ENCODE measurements at regions not wholly inside any gene's neighbourhood (a gene's known extent, or its start where the extent isn't known, plus 50 kb on each side); places are given as distances from the start of the nearest gene placed in this dataset.

GRCh38 chr2:5372141-5372540 is 320.0 kb upstream of the SOX11 start:
- in situ Hi-C loops (cut with MboI; ENCODE audit: low sequenced_read_pairs, unreplicated experiment): no loop called here

DNA sequence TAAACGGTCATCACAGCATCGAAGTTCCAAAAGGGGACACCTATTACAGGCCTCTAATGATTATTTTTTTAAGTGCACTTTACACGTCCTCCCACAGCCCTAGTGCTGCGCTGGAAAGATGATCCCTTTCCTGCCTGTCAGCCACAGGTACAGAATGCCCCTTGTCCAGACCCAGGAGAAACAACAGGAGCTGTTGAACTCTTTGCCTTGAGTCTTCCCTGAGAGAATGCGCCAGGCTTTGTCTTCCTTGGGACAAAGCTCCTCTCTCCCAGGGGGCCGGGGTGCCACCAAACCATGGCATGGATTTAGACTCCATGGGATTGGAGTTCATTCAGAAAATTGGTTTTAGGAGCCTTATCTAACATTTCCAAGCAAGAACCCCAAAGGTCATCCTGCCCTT is 319.0 kb upstream of the SOX11 start:
- in situ Hi-C loops (cut with MboI; ENCODE audit: low sequenced_read_pairs, unreplicated experiment): no loop called here
- no peak for TF ChIP-seq CTCF (IDR thresholded peaks at IDR 0.05; ENCODE audit: borderline replicate concordance, control extremely low read depth, extremely low read depth, insufficient read depth, missing control alignments)
- no peak for DNase-seq (ENCODE audit: low spot score)

More at GRCh38 chr2:5372141-5372540, 320.0 kb upstream of the SOX11 start:
- no peak for TF ChIP-seq CTCF (IDR thresholded peaks at IDR 0.05; ENCODE audit: borderline replicate concordance, control extremely low read depth, extremely low read depth, insufficient read depth, missing control alignments)
- DNase-seq (ENCODE audit: low spot score): no peak

DNA sequence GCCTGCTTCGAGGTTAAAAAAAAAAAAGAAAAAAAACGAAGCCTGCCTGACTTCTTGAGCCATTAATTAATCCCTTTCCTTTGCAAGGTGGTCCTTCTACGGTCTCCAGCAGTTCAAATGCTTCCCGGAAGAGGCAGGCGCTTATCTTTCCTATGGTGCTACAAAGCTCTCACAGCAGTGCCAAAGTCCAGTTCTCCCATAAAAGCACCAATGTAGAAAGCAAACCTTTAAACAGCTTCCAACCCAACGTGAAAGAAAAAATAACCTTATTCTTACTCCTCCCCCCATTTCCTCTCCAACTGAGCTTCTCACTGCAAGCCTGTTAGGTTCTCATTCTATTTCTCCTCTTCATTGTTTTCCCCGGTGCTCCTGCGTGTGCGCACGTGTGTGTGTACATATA is 317.4 kb upstream of the SOX11 start:
- in situ Hi-C loops (cut with MboI; ENCODE audit: low sequenced_read_pairs, unreplicated experiment): no loop called here
- no peak for TF ChIP-seq CTCF (IDR thresholded peaks at IDR 0.05; ENCODE audit: borderline replicate concordance, control extremely low read depth, extremely low read depth, insufficient read depth, missing control alignments)
- DNase-seq (ENCODE audit: low spot score): no peak

- no peak for TF ChIP-seq CTCF (IDR thresholded peaks at IDR 0.05; ENCODE audit: borderline replicate concordance, control extremely low read depth, extremely low read depth, insufficient read depth, missing control alignments)
- DNase-seq (ENCODE audit: low spot score): no peak
- in situ Hi-C loops (cut with MboI; ENCODE audit: low sequenced_read_pairs, unreplicated experiment): no loop called here
Measured at GRCh38 chr2:5377323-5377722, 314.9 kb upstream of the SOX11 start.

- DNase-seq (ENCODE audit: low spot score): no peak
- no peak for TF ChIP-seq CTCF (IDR thresholded peaks at IDR 0.05; ENCODE audit: borderline replicate concordance, control extremely low read depth, extremely low read depth, insufficient read depth, missing control alignments)
Measured at GRCh38 chr2:5379811-5380210, 312.4 kb upstream of the SOX11 start.

GRCh38 chr2:5385596-5385995 is 306.6 kb upstream of the SOX11 start:
- in situ Hi-C loops (cut with MboI; ENCODE audit: low sequenced_read_pairs, unreplicated experiment): no loop called here
- no peak for DNase-seq (ENCODE audit: low spot score)
- TF ChIP-seq CTCF (IDR thresholded peaks at IDR 0.05; ENCODE audit: borderline replicate concordance, control extremely low read depth, extremely low read depth, insufficient read depth, missing control alignments): no peak

More at GRCh38 chr2:5379811-5380210, 312.4 kb upstream of the SOX11 start:
- in situ Hi-C loops (cut with MboI; ENCODE audit: low sequenced_read_pairs, unreplicated experiment): no loop called here

DNA sequence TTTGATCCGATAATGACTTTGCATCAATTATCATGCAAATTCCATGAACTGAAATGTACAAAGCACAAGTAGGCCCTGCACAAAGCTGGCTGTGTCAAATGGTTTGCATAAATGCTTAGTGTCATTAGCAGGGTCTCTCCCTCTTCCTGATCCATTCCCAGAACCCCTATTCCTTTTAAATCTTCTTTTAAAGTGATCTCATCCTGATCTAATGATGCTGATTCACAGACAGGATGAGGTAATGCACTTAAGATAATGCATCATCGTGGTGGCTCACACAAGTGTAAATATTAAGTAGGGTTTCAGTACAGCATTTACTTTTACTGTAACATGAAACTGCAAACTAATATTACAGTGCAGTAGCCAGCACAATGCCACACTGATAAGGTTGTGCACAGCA is 304.8 kb upstream of the SOX11 start:
- DNase-seq (ENCODE audit: low spot score): no peak
- in situ Hi-C loops (cut with MboI; ENCODE audit: low sequenced_read_pairs, unreplicated experiment): no loop called here
- no peak for TF ChIP-seq CTCF (IDR thresholded peaks at IDR 0.05; ENCODE audit: borderline replicate concordance, control extremely low read depth, extremely low read depth, insufficient read depth, missing control alignments)
